HG03095 (cell line): ENCODE measurements at regions not wholly inside any gene's neighbourhood (a gene's known extent, or its start where the extent isn't known, plus 50 kb on each side); places are given as distances from the start of the nearest gene placed in this dataset.

Experiments used
- ATAC-seq: cut with Tn5 transposase; IDR thresholded peaks from one replicate; pipeline ENCODE4 v1.9.1; 2021; ENCODE audit warnings: moderate library complexity; ENCODE audit not compliant: unreplicated experiment

GRCh38 chr5:58040044-58040443, 419.8 kb downstream of the PLK2 start:
- ATAC-seq: no peak

- no peak for ATAC-seq
Observed at GRCh38 chr5:58037899-58038298, 422.0 kb downstream of the PLK2 start.

GRCh38 chr5:58025809-58026208, 434.1 kb downstream of the PLK2 start:
- ATAC-seq: no peak

GRCh38 chr5:58024151-58024550, 435.7 kb downstream of the PLK2 start:
- ATAC-seq: no peak

- ATAC-seq: no peak
Observed at GRCh38 chr5:58022055-58022454, 437.8 kb downstream of the PLK2 start.

- no peak for ATAC-seq
Observed at GRCh38 chr5:58021466-58021865, 438.4 kb downstream of the PLK2 start.

GRCh38 chr5:58019614-58020013, 440.3 kb downstream of the PLK2 start:
- ATAC-seq: no peak

- no peak for ATAC-seq
Observed at GRCh38 chr5:58018016-58018415, 441.9 kb downstream of the PLK2 start.

- no peak for ATAC-seq
Observed at GRCh38 chr5:58016877-58017276, 443.0 kb downstream of the PLK2 start.

GRCh38 chr5:58016358-58016757, 443.5 kb downstream of the PLK2 start:
- ATAC-seq: no peak

- no peak for ATAC-seq
Observed at GRCh38 chr5:58015175-58015574, 444.7 kb downstream of the PLK2 start.

GRCh38 chr5:58013542-58014258, 446.2 kb downstream of the PLK2 start:
- no peak for ATAC-seq

GRCh38 chr5:58012801-58013315, 447.0 kb downstream of the PLK2 start:
- ATAC-seq: no peak

- ATAC-seq: no peak
Observed at GRCh38 chr5:58012102-58012501, 447.8 kb downstream of the PLK2 start.

- ATAC-seq: no peak
Observed at GRCh38 chr5:58011301-58011700, 448.6 kb downstream of the PLK2 start.

- no peak for ATAC-seq
Observed at GRCh38 chr5:58009754-58010153, 450.1 kb downstream of the PLK2 start.

- ATAC-seq: no peak
Observed at GRCh38 chr5:58002323-58002722, 457.6 kb downstream of the PLK2 start.

GRCh38 chr5:57993866-57994265, 466.0 kb downstream of the PLK2 start:
- no peak for ATAC-seq

- ATAC-seq: no peak
Observed at GRCh38 chr5:57989378-57989777, 470.5 kb downstream of the PLK2 start.

- no peak for ATAC-seq
Observed at GRCh38 chr5:57988813-57989212, 471.1 kb downstream of the PLK2 start.

GRCh38 chr5:57987552-57987951, 472.3 kb downstream of the PLK2 start:
- ATAC-seq: no peak

GRCh38 chr5:57986761-57987341, 473.0 kb downstream of the PLK2 start:
- no peak for ATAC-seq

- ATAC-seq: no peak
Observed at GRCh38 chr5:57983426-57983825, 476.5 kb downstream of the PLK2 start.
